ENCODE measurements at regions not wholly inside any gene's neighbourhood (a gene's known extent, or its start where the extent isn't known, plus 50 kb on each side); places are given as distances from the start of the nearest gene placed in this dataset.

- no peak for DNase-seq
These were observed 54.7 kb upstream of the TRIM39 start for GRCh38 chr6:30272032-30272431.

GRCh38 chr6:30267423-30267822, 54.2 kb upstream of the TRIM26 start:
- no peak for DNase-seq

GRCh38 chr6:30265594-30265993, 52.4 kb upstream of the TRIM26 start:
- no peak for DNase-seq

- DNase-seq: no peak
These were observed 52.0 kb upstream of the TRIM26 start for GRCh38 chr6:30265181-30265580.

GRCh38 chr6:30264743-30265142, 51.5 kb upstream of the TRIM26 start:
- no peak for DNase-seq

GRCh38 chr6:30263734-30264133, 50.5 kb upstream of the TRIM26 start:
- DNase-seq: peak; percentile 88
